Suprapubic skin (tissue), 4 donors: ENCODE measurements at regions not wholly inside any gene's neighbourhood (a gene's known extent, or its start where the extent isn't known, plus 50 kb on each side); places are given as distances from the start of the nearest gene placed in this dataset.

Experiments
- DNase-seq, 2 donors: peaks; one replicate each; pipeline ENCODE4 v3.0.0-alpha.2; 2019; ENCODE audit warnings: low spot score in 2 of 2
- H3K27ac ChIP-seq: fragments of 200-600 bp; sonication (generic); one replicate; pipeline ENCODE4 v1.5.1; 2019
- H3K27me3 ChIP-seq: fragments of 200-600 bp; sonication (generic); one replicate; pipeline ENCODE4 v1.5.1; 2019
- H3K36me3 ChIP-seq: fragments of 200-600 bp; sonication (generic); one replicate; pipeline ENCODE4 v1.5.1; 2019
- H3K4me1 ChIP-seq: fragments of 200-600 bp; sonication (generic); one replicate; pipeline ENCODE4 v1.5.1; 2019
- H3K4me3 ChIP-seq: fragments of 200-600 bp; sonication (generic); one replicate; pipeline ENCODE4 v1.5.1; 2019; ENCODE audit warnings: mild to moderate bottlenecking
- H3K9me3 ChIP-seq: fragments of 200-600 bp; sonication (generic); one replicate; pipeline ENCODE4 v1.5.1; 2019
- CTCF ChIP-seq, 2 donors: fragments of 200-600 bp in 1 of 2; fragments of 450-650 bp in 1 of 2; sonication (generic) in 1 of 2; IDR thresholded peaks; one replicate each; pipeline ENCODE4 v1.5.1; 2016 to 2019; ENCODE audit warnings: antibody characterized with exemption in 2 of 2, mild to moderate bottlenecking in 1 of 2, moderate library complexity in 1 of 2
- EP300 ChIP-seq: sonication (generic); formaldehyde crosslinking; IDR thresholded peaks from one replicate; pipeline ENCODE4 v1.6.1; 2017; ENCODE audit warnings: antibody characterized with exemption
- POLR2A ChIP-seq, 2 donors: fragments of 450-650 bp; IDR thresholded peaks; one replicate each; pipeline ENCODE4 v1.6.1; 2017; ENCODE audit warnings: antibody characterized with exemption in 2 of 2, mild to moderate bottlenecking in 2 of 2, moderate library complexity in 2 of 2
- POLR2AphosphoS5 ChIP-seq, 3 donors: sonication (generic); formaldehyde crosslinking; IDR thresholded peaks; one replicate each; pipeline ENCODE4 v1.6.1; 2017; ENCODE audit warnings: antibody characterized with exemption in 3 of 3
- WGBS: methylation state at CpG from one replicate; pipeline ENCODE4 v1.1.5; 2018; 5-methylcytosine and 5-hydroxymethylcytosine counted together

GRCh38 chr14:95015046-95015445 lies 142.3 kb downstream of the DICER1 start:
- Histone ChIP-seq H3K27ac (no peak overlapping the region), H3K4me3 (no peak overlapping the region), H3K27me3 (peaks cover 7% of the 10 kb centered on the region), H3K4me1 (peaks cover 4% of the 10 kb centered on the region), H3K36me3 (no peaks in the 10 kb centered on the region), H3K9me3 (no peaks in the 10 kb centered on the region)
- no peak for DNase-seq
- WGBS: 54% methylated on average over 1 of the region's 1 CpG
- no peak for TF ChIP-seq POLR2AphosphoS5 (IDR thresholded peaks at IDR 0.05)

- Histone ChIP-seq H3K27ac (no peak overlapping the region), H3K27me3 (peaks cover 12% of the 10 kb centered on the region), H3K4me3 (no peak overlapping the region), H3K4me1 (peaks cover under 1% of the 10 kb centered on the region), H3K9me3 (no peaks in the 10 kb centered on the region), H3K36me3 (no peaks in the 10 kb centered on the region)
- no peak for TF ChIP-seq POLR2A (IDR thresholded peaks at IDR 0.05)
- TF ChIP-seq POLR2AphosphoS5 (IDR thresholded peaks at IDR 0.05): no peak
- no peak for TF ChIP-seq EP300
- no peak for TF ChIP-seq CTCF (IDR thresholded peaks at IDR 0.05)
- DNase-seq: no peak
- 97% methylated on average over 7 of the region's 7 CpGs for WGBS
These were observed 143.3 kb downstream of the DICER1 start for GRCh38 chr14:95014036-95014435.

- no peak for TF ChIP-seq POLR2A (IDR thresholded peaks at IDR 0.05)
- TF ChIP-seq EP300: no peak
- no peak for TF ChIP-seq POLR2AphosphoS5 (IDR thresholded peaks at IDR 0.05)
- TF ChIP-seq CTCF (IDR thresholded peaks at IDR 0.05): no peak
- H3K27me3 ChIP-seq: peaks cover 23% of the 10 kb centered on the region
- DNase-seq: no peak
- no peaks in the 10 kb centered on the region for H3K4me1 ChIP-seq
- H3K27ac ChIP-seq: no peak overlapping the region
- no peaks in the 10 kb centered on the region for H3K36me3 ChIP-seq
- H3K9me3 ChIP-seq: no peaks in the 10 kb centered on the region
- WGBS: 67% methylated on average over 16 of the region's 16 CpGs
- H3K4me3 ChIP-seq: no peak overlapping the region
These were observed 145.8 kb downstream of the DICER1 start for GRCh38 chr14:95011445-95012006.

GRCh38 chr14:95008445-95009217 lies 148.7 kb downstream of the DICER1 start:
- WGBS: 90% methylated on average over 15 of the region's 15 CpGs
- no peak overlapping the region for H3K4me3 ChIP-seq

GRCh38 chr14:95007921-95008320 lies 149.4 kb downstream of the DICER1 start:
- Histone ChIP-seq H3K4me1 (no peaks in the 10 kb centered on the region), H3K27ac (no peak overlapping the region), H3K36me3 (no peaks in the 10 kb centered on the region), H3K9me3 (no peaks in the 10 kb centered on the region), H3K27me3 (peaks cover 24% of the 10 kb centered on the region), H3K4me3 (no peak overlapping the region)
- no peak for TF ChIP-seq POLR2A (IDR thresholded peaks at IDR 0.05)
- TF ChIP-seq CTCF (IDR thresholded peaks at IDR 0.05): no peak
- TF ChIP-seq POLR2AphosphoS5 (IDR thresholded peaks at IDR 0.05): no peak
- no peak for TF ChIP-seq EP300
- DNase-seq: no peak
- WGBS: 90% methylated on average over 7 of the region's 7 CpGs

More at GRCh38 chr14:95008445-95009217, 148.7 kb downstream of the DICER1 start:
- Histone ChIP-seq H3K4me1 (no peaks in the 10 kb centered on the region), H3K27me3 (peaks cover 24% of the 10 kb centered on the region), H3K27ac (no peak overlapping the region), H3K9me3 (no peaks in the 10 kb centered on the region), H3K36me3 (no peaks in the 10 kb centered on the region)
- TF ChIP-seq EP300 (no peak), POLR2AphosphoS5 (IDR thresholded peaks at IDR 0.05) (no peak), CTCF (IDR thresholded peaks at IDR 0.05) (no peak), POLR2A (IDR thresholded peaks at IDR 0.05) (no peak)
- DNase-seq: no peak
